CD8-positive, alpha-beta memory T cell (primary cell): ENCODE measurements at regions not wholly inside any gene's neighbourhood (a gene's known extent, or its start where the extent isn't known, plus 50 kb on each side); places are given as distances from the start of the nearest gene placed in this dataset.

Experiments used
- CTCF ChIA-PET: fragments of 350-600 bp; sonication (Branson Sonifier 250); formaldehyde crosslinking; loops from one replicate; lab custom pipeline; 2021; ENCODE audit warnings: antibody characterized with exemption; lab: Charles Lee
- POLR2A ChIA-PET: fragments of 350-600 bp; sonication (Branson Sonifier 250); formaldehyde crosslinking; loops from one replicate; lab custom pipeline; 2021; ENCODE audit warnings: antibody characterized with exemption; lab: Charles Lee
- DNase-seq, 5 donors: peaks; one replicate each; pipeline versions ENCODE4 v3.0.0 to v3.0.0-alpha.2; 2020 to 2022; ENCODE audit warnings: mixed read lengths in 1 of 5
- H3K27ac ChIP-seq: one replicate; pipeline ENCODE4 v1.7.0; 2013; ENCODE audit warnings: low read depth, mild to moderate bottlenecking, low read length, moderate library complexity
- H3K27me3 ChIP-seq: 2 replicates; pipeline ENCODE4 v1.7.0; 2013; ENCODE audit warnings: low read length, mild to moderate bottlenecking; ENCODE audit not compliant: insufficient read depth, poor library complexity, severe bottlenecking
- H3K36me3 ChIP-seq: 2 replicates; pipeline ENCODE4 v1.7.0; 2013; ENCODE audit warnings: mild to moderate bottlenecking, low read length, moderate library complexity; ENCODE audit not compliant: insufficient read depth
- H3K4me1 ChIP-seq: 2 replicates; pipeline ENCODE4 v1.7.0; 2013; ENCODE audit warnings: mild to moderate bottlenecking, low read length, moderate library complexity; ENCODE audit not compliant: insufficient read depth
- H3K4me3 ChIP-seq: 2 replicates; pipeline ENCODE4 v1.7.0; 2013; ENCODE audit warnings: mild to moderate bottlenecking, low read length
- H3K9me3 ChIP-seq: 2 replicates; pipeline ENCODE4 v1.7.0; 2013; ENCODE audit warnings: mild to moderate bottlenecking, low read length
- H3K27ac Mint-ChIP-seq, 8 donors: one replicate each; pipeline ENCODE4 v1.8.0; 2020 to 2021; ENCODE audit warnings: mixed read lengths in 8 of 8, mild to moderate bottlenecking in 6 of 8, inconsistent platforms in 3 of 8, moderate library complexity in 3 of 8
- H3K27me3 Mint-ChIP-seq, 2 donors: one replicate each; pipeline ENCODE4 v1.8.0; 2020 to 2021; ENCODE audit warnings: mixed read lengths in 2 of 2, mild to moderate bottlenecking in 1 of 2, moderate library complexity in 1 of 2
- H3K36me3 Mint-ChIP-seq, 3 donors: one replicate each; pipeline ENCODE4 v1.8.0; 2020 to 2021; ENCODE audit warnings: mixed read lengths in 3 of 3, inconsistent platforms in 1 of 3, mild to moderate bottlenecking in 1 of 3
- H3K4me1 Mint-ChIP-seq, 3 donors: one replicate each; pipeline ENCODE4 v1.8.0; 2020 to 2021; ENCODE audit warnings: mixed read lengths in 3 of 3, inconsistent platforms in 1 of 3, mild to moderate bottlenecking in 1 of 3
- H3K4me3 Mint-ChIP-seq, 7 donors: one replicate each; pipeline ENCODE4 v1.8.0; 2020 to 2021; ENCODE audit warnings: mixed read lengths in 7 of 7, mild to moderate bottlenecking in 6 of 7, moderate library complexity in 4 of 7, inconsistent platforms in 2 of 7
- H3K9me3 Mint-ChIP-seq, 5 donors: one replicate each; pipeline ENCODE4 v1.8.0; 2020 to 2022; ENCODE audit warnings: mixed read lengths in 5 of 5, mild to moderate bottlenecking in 3 of 5, moderate library complexity in 2 of 5, inconsistent platforms in 1 of 5

DNA sequence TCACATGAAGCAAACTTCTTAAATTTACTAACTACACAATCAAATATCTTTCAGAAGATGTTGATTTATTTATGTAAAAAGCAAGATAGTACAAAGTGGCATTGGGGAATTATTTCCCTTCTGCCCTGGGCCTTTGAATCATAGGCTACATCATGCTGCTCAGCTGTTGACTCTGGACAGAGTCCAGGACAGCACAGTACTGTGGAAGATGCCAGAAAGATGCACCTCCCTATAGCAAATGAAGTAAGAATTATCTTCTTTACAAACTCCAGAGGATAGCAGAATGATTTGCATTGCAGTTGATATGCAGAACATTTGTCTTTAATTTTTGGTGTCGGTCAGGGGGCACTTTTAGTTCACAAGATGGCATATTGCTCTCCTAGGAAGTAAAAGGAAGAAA lies 1354.5 kb upstream of the ZEB2 start:
- Histone ChIP-seq H3K9me3 (no peaks in the 10 kb centered on the region), H3K27ac (no peak overlapping the region), H3K27me3 (no peaks in the 10 kb centered on the region), H3K4me3 (no peak overlapping the region), H3K36me3 (no peaks in the 10 kb centered on the region), H3K4me1 (no peaks in the 10 kb centered on the region)
- Mint-ChIP-seq H3K36me3 (no peaks in the 10 kb centered on the region), H3K4me1 (no peaks in the 10 kb centered on the region), H3K27ac (no peak overlapping the region), H3K4me3 (no peak overlapping the region), H3K9me3 (peaks cover 0 to 6% (median 0%) of the 10 kb centered on the region in 5 donors), H3K27me3 (no peaks in the 10 kb centered on the region)
- CTCF ChIA-PET: no interaction called here
- DNase-seq: no peak
- POLR2A ChIA-PET: no interaction called here

DNA sequence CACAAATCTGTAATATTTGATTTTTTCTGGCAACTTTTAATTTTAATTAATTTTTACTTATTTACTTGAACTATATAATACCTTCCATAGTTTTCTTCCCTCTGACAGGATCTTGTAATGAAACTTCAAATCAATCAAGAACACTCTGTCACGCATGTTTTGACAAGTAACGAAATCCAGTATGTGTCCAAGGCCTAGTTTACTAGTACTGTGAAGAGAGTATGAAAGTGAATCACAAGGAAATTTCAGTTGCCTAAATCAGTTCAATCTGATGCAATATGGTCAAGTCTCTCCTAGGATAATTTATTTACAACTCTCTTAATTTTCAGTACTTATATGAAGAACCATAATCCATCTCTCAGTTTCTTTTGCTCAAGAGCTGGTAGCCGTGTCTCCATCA lies 1344.6 kb upstream of the ZEB2 start:
- no peaks in the 10 kb centered on the region for H3K4me1 ChIP-seq
- no peaks in the 10 kb centered on the region for H3K27me3 Mint-ChIP-seq
- no peak overlapping the region for H3K4me3 Mint-ChIP-seq
- no peak overlapping the region for H3K27ac Mint-ChIP-seq
- peaks cover 0 to 7% (median 0%) of the 10 kb centered on the region in 5 donors for H3K9me3 Mint-ChIP-seq
- H3K4me1 Mint-ChIP-seq: no peaks in the 10 kb centered on the region
- H3K27me3 ChIP-seq: no peaks in the 10 kb centered on the region
- H3K4me3 ChIP-seq: no peak overlapping the region
- no peaks in the 10 kb centered on the region for H3K36me3 Mint-ChIP-seq
- no peak overlapping the region for H3K27ac ChIP-seq
- H3K36me3 ChIP-seq: no peaks in the 10 kb centered on the region
- ChIA-PET CTCF (no interaction called here), POLR2A (no interaction called here)
- DNase-seq: no peak
- no peaks in the 10 kb centered on the region for H3K9me3 ChIP-seq

DNA sequence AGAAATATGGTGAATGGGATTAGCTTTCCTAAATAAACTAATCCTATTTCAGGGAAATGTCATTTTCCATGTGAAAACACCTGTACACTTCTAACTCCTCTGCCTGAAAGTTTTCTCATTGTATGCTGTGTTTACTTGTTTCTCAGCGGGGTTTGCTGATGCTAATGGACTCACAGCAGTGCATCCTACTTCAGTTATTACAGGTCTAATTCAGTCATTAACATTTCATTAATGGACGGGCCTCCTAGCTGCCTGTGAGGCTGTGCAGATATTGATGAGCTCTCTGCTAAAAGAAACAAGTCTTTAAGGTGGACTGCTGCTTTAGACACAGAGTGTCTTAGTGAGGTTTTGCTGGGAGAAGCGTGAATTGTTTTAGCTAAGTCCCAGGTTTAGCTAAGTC lies 1342.0 kb upstream of the ZEB2 start:
- DNase-seq: no peak
- CTCF ChIA-PET: no interaction called here
- H3K9me3 Mint-ChIP-seq: peaks cover 0 to 5% (median under 1%) of the 10 kb centered on the region in 5 donors
- Histone ChIP-seq H3K27me3 (no peaks in the 10 kb centered on the region), H3K9me3 (no peaks in the 10 kb centered on the region), H3K27ac (no peak overlapping the region), H3K4me1 (no peaks in the 10 kb centered on the region), H3K4me3 (no peak overlapping the region), H3K36me3 (no peaks in the 10 kb centered on the region)
- POLR2A ChIA-PET: no interaction called here
- H3K27me3 Mint-ChIP-seq: no peaks in the 10 kb centered on the region
- no peak overlapping the region for H3K4me3 Mint-ChIP-seq
- H3K4me1 Mint-ChIP-seq: no peaks in the 10 kb centered on the region
- no peaks in the 10 kb centered on the region for H3K36me3 Mint-ChIP-seq
- H3K27ac Mint-ChIP-seq: no peak overlapping the region

DNA sequence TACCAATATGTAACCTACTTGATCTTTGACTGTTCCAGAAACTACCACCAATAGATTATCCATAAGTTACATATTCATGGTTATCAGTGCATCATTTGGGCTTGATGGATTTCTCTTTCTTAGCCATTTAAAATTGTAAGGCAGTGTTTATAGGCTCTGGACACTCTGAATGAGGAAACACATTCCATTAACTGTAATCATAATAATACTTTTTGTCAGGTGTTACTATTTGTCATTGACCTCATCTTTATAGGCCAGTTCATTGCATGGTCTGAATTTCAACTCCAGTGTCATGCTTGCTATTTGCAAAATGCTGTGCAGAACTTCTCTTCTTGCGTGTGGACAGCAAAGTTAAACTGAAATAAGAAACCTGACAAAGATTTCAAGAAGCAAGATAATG lies 1340.2 kb upstream of the ZEB2 start:
- CTCF ChIA-PET: no interaction called here

DNA sequence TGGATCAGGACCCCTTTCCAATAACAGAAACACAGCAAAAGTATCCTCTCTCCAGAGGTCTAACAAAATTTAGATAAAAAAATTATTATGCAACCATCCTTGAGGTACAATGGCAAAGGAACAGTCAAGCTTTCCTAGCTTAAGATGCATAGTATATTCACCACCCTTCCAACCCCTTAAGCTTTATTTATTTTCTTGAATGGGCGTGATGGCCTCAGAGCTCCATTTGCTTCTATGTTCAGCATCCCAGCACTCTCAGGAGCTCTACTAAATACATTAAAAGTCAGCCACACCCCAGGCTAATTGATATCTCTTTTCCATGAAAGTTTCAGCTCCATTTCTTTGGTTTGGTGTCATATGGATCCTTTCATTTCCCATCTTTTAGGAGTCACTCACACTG lies 1335.2 kb upstream of the ZEB2 start:
- H3K36me3 Mint-ChIP-seq: no peaks in the 10 kb centered on the region
- POLR2A ChIA-PET: no interaction called here
- DNase-seq: no peak

More for the DNA sequence above, 1340.2 kb upstream of the ZEB2 start:
- Mint-ChIP-seq H3K4me3 (no peak overlapping the region), H3K27me3 (no peaks in the 10 kb centered on the region), H3K36me3 (no peaks in the 10 kb centered on the region), H3K27ac (no peak overlapping the region), H3K4me1 (no peaks in the 10 kb centered on the region), H3K9me3 (peaks cover 0 to 3% (median 0%) of the 10 kb centered on the region in 5 donors)
- Histone ChIP-seq H3K4me1 (no peaks in the 10 kb centered on the region), H3K27me3 (no peaks in the 10 kb centered on the region), H3K27ac (no peak overlapping the region), H3K36me3 (no peaks in the 10 kb centered on the region), H3K9me3 (no peaks in the 10 kb centered on the region), H3K4me3 (no peak overlapping the region)
- POLR2A ChIA-PET: no interaction called here
- no peak for DNase-seq

DNA sequence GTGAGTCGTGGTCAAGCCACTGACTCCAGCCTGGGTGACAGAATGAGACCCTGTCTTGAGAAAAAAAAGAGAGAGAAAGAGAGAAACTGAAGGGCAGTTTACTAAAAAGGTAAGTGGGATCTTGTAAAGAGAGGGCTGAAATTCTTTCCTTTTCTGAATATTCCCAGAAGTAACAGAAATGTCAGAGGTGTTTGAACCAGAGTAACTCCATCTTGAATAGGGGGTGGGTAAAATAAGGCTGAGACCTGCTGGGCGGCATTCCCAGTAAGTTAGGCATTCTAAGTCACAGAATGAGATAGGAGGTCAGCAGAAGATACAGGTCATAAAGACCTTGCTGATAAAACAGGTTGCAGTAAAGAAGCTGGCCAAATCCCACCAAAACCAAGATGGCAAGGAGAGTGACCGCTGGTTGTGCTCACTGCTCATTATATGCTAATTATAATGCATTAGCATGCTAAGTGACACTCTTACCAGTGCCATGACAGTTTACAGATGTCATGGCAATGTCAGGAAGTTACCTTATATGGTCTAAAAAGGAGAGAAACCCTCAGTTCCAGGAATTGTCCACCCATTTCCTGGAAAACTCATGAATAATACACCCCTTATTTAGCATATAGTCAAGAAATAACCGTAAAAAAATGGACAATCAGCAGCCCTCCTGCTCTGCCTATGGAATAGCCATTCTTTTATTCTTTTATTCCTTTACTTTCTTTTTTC lies 1334.3 kb upstream of the ZEB2 start:
- H3K27me3 ChIP-seq: no peaks in the 10 kb centered on the region
- no peak for DNase-seq
- Mint-ChIP-seq H3K36me3 (no peaks in the 10 kb centered on the region), H3K9me3 (peaks cover 0 to 3% (median 0%) of the 10 kb centered on the region in 5 donors), H3K27me3 (no peaks in the 10 kb centered on the region), H3K4me1 (no peaks in the 10 kb centered on the region), H3K27ac (no peak overlapping the region), H3K4me3 (no peak overlapping the region)
- H3K9me3 ChIP-seq: no peaks in the 10 kb centered on the region
- ChIA-PET CTCF (no interaction called here), POLR2A (no interaction called here)
- H3K4me1 ChIP-seq: no peaks in the 10 kb centered on the region
- no peak overlapping the region for H3K27ac ChIP-seq
- no peak overlapping the region for H3K4me3 ChIP-seq
- H3K36me3 ChIP-seq: no peaks in the 10 kb centered on the region

More for the DNA sequence above, 1335.2 kb upstream of the ZEB2 start:
- Histone ChIP-seq H3K27ac (no peak overlapping the region), H3K9me3 (no peaks in the 10 kb centered on the region), H3K27me3 (no peaks in the 10 kb centered on the region), H3K4me1 (no peaks in the 10 kb centered on the region), H3K36me3 (no peaks in the 10 kb centered on the region), H3K4me3 (no peak overlapping the region)
- Mint-ChIP-seq H3K4me3 (no peak overlapping the region), H3K27ac (no peak overlapping the region), H3K9me3 (peaks cover 0 to 3% (median 0%) of the 10 kb centered on the region in 5 donors), H3K4me1 (no peaks in the 10 kb centered on the region), H3K27me3 (no peaks in the 10 kb centered on the region)
- CTCF ChIA-PET: no interaction called here

DNA sequence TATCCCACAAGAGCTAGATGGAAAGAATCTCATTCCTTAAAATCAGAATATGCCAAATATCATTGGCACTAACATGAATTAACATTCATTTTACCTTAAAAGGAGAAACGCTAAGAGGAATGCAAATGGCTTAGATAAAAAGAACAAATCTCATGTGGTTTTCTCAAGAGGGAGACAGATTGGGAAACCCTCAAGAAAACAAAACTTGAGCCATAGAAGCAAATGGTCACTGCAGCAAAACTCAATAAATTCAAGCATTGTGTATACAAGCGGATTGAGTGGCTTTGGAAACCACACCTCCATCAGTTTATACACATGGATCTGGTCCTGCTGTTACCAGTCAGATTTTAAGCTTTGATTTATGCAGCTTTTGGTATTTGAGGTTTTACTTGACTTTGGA lies 1331.8 kb upstream of the ZEB2 start:
- Mint-ChIP-seq H3K4me1 (no peaks in the 10 kb centered on the region), H3K9me3 (no peaks in the 10 kb centered on the region), H3K4me3 (no peak overlapping the region), H3K27ac (no peak overlapping the region), H3K36me3 (no peaks in the 10 kb centered on the region), H3K27me3 (no peaks in the 10 kb centered on the region)
- H3K4me1 ChIP-seq: no peaks in the 10 kb centered on the region
- no peak for DNase-seq
- POLR2A ChIA-PET: no interaction called here
- H3K9me3 ChIP-seq: no peaks in the 10 kb centered on the region
- no peak overlapping the region for H3K27ac ChIP-seq
- H3K36me3 ChIP-seq: no peaks in the 10 kb centered on the region
- no peak overlapping the region for H3K4me3 ChIP-seq
- CTCF ChIA-PET: no interaction called here
- H3K27me3 ChIP-seq: no peaks in the 10 kb centered on the region

DNA sequence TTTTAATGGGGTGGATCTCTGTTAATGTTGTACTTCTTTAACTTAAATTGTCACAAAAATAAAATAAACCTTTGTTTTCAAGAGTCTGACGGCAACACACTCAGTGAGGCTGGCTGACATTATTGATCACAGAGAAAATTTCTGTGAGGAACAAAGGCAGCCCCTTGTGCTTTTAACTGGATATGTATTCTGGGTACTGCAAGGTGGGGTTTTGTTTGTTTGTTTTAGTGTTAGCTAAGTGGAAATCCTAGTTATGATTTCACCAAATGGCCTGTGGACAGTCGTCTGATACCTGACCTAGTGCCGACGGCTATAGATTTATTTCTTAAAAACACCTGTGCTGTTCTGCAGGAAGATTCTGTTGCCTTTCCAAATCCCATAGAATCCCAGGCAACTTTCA lies 1329.5 kb upstream of the ZEB2 start:
- ChIA-PET POLR2A (no interaction called here), CTCF (no interaction called here)
- Histone ChIP-seq H3K27me3 (no peaks in the 10 kb centered on the region), H3K4me1 (no peaks in the 10 kb centered on the region), H3K36me3 (no peaks in the 10 kb centered on the region), H3K4me3 (no peak overlapping the region), H3K9me3 (no peaks in the 10 kb centered on the region), H3K27ac (no peak overlapping the region)
- H3K36me3 Mint-ChIP-seq: no peaks in the 10 kb centered on the region
- no peak for DNase-seq
- H3K27me3 Mint-ChIP-seq: no peaks in the 10 kb centered on the region
- H3K27ac Mint-ChIP-seq: no peak overlapping the region
- H3K4me1 Mint-ChIP-seq: no peaks in the 10 kb centered on the region
- H3K4me3 Mint-ChIP-seq: no peak overlapping the region
- no peaks in the 10 kb centered on the region for H3K9me3 Mint-ChIP-seq
